ENCODE measurements at regions not wholly inside any gene's neighbourhood (a gene's known extent, or its start where the extent isn't known, plus 50 kb on each side); places are given as distances from the start of the nearest gene placed in this dataset.

DNA sequence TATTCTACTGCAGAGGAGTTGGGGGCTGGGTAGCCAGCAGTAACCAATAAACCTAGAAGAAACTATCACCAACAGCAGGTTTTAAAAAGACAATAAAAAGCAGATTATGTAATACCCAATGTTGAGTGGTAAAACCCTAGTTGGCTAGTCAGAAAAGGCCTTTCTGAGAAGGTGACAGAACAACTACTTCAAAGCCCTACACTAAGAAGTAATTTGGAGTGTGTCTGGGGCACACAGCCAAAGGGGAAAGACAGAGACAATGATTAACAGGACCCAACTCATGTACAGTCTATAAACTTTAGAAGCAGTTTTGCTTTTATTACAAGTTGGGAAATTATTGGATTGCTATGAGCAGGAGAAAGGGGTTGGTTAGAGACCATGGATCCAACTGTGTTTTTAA, 77.2 kb upstream of the TMEM106B start:
- no peak for TF ChIP-seq POLR2AphosphoS5 (IDR thresholded peaks at IDR 0.05)
- TF ChIP-seq, protein P1, sequence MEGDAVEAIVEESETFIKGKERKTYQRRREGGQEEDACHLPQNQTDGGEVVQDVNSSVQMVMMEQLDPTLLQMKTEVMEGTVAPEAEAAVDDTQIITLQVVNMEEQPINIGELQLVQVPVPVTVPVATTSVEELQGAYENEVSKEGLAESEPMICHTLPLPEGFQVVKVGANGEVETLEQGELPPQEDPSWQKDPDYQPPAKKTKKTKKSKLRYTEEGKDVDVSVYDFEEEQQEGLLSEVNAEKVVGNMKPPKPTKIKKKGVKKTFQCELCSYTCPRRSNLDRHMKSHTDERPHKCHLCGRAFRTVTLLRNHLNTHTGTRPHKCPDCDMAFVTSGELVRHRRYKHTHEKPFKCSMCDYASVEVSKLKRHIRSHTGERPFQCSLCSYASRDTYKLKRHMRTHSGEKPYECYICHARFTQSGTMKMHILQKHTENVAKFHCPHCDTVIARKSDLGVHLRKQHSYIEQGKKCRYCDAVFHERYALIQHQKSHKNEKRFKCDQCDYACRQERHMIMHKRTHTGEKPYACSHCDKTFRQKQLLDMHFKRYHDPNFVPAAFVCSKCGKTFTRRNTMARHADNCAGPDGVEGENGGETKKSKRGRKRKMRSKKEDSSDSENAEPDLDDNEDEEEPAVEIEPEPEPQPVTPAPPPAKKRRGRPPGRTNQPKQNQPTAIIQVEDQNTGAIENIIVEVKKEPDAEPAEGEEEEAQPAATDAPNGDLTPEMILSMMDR (IDR thresholded peaks at IDR 0.05) = no peak
